Liver (tissue), 8 donors: ENCODE measurements at regions not wholly inside any gene's neighbourhood (a gene's known extent, or its start where the extent isn't known, plus 50 kb on each side); places are given as distances from the start of the nearest gene placed in this dataset.

Experiments
- DNase-seq: peaks from one replicate; pipeline ENCODE4 v3.0.0-alpha.2; 2017; ENCODE audit warnings: low spot score
- H3K27ac ChIP-seq, 2 donors: one replicate each; pipeline ENCODE4 v1.7.0; 2013; ENCODE audit warnings: inconsistent platforms in 2 of 2, low read length in 2 of 2, control low read depth in 1 of 2, low read depth in 1 of 2, mild to moderate bottlenecking in 1 of 2
- H3K27me3 ChIP-seq, 4 donors: one replicate each; pipeline versions ENCODE4 v1.6.1 to v1.7.0; 2013; ENCODE audit warnings: low read length in 3 of 4, inconsistent platforms in 1 of 4, mild to moderate bottlenecking in 1 of 4, moderate library complexity in 1 of 4; ENCODE audit not compliant: control insufficient read depth in 4 of 4, insufficient read depth in 4 of 4
- H3K36me3 ChIP-seq, 4 donors: one replicate each; pipeline versions ENCODE4 v1.6.1 to v1.7.0; 2013; ENCODE audit warnings: low read length in 3 of 4, mild to moderate bottlenecking in 3 of 4, low read depth in 1 of 4, moderate library complexity in 1 of 4; ENCODE audit not compliant: control insufficient read depth in 4 of 4, insufficient read depth in 3 of 4
- H3K4me1 ChIP-seq, 4 donors: one replicate each; pipeline versions ENCODE4 v1.6.1 to v1.7.0; 2013; ENCODE audit warnings: low read length in 3 of 4, mild to moderate bottlenecking in 3 of 4, moderate library complexity in 1 of 4; ENCODE audit not compliant: control insufficient read depth in 4 of 4, insufficient read depth in 4 of 4
- H3K4me3 ChIP-seq, 3 donors: one replicate each; pipeline versions ENCODE4 v1.6.1 to v1.7.0; 2013; ENCODE audit warnings: low read length in 3 of 3, control low read depth in 1 of 3, low read depth in 1 of 3, mild to moderate bottlenecking in 1 of 3
- H3K9ac ChIP-seq, 2 donors: one replicate each; pipeline ENCODE4 v1.7.0; 2013; ENCODE audit warnings: low read length in 2 of 2, mild to moderate bottlenecking in 2 of 2, moderate library complexity in 2 of 2, control low read depth in 1 of 2, low read depth in 1 of 2
- H3K9me3 ChIP-seq, 4 donors: one replicate each; pipeline versions ENCODE4 v1.6.1 to v1.7.0; 2013; ENCODE audit warnings: low read length in 3 of 4; ENCODE audit not compliant: control insufficient read depth in 4 of 4
- EGR1 ChIP-seq, 2 donors: IDR thresholded peaks; 2 replicates each; pipeline ENCODE4 v1.6.1; 2016 to 2018; ENCODE audit warnings: antibody characterized with exemption in 2 of 2, low read depth in 2 of 2
- FOXA1 ChIP-seq: IDR thresholded peaks from 2 replicates; pipeline ENCODE4 v1.6.1; 2016; ENCODE audit warnings: antibody characterized with exemption
- FOXA2 ChIP-seq: IDR thresholded peaks from 2 replicates; pipeline ENCODE4 v1.6.1; 2016; ENCODE audit warnings: antibody characterized with exemption
- GABPA ChIP-seq, 2 donors: IDR thresholded peaks in 1 of 2; conservative IDR thresholded peaks in 1 of 2; 2 replicates each; pipeline ENCODE4 v1.6.1; 2016; ENCODE audit warnings: antibody characterized with exemption in 2 of 2, mild to moderate bottlenecking in 1 of 2, moderate library complexity in 1 of 2
- HNF4A ChIP-seq, 2 donors: conservative IDR thresholded peaks; 2 replicates each; pipeline ENCODE4 v1.6.1; 2016; ENCODE audit warnings: antibody characterized with exemption in 2 of 2, mild to moderate bottlenecking in 2 of 2
- HNF4G ChIP-seq: IDR thresholded peaks from 2 replicates; pipeline ENCODE4 v1.6.1; 2016; ENCODE audit warnings: antibody characterized with exemption
- JUND ChIP-seq, 2 donors: IDR thresholded peaks; 2 replicates each; pipeline ENCODE4 v1.6.1; 2016; ENCODE audit warnings: antibody characterized with exemption in 2 of 2
- NR2F2 ChIP-seq: IDR thresholded peaks from 2 replicates; pipeline ENCODE4 v1.6.1; 2016; ENCODE audit warnings: antibody characterized with exemption
- RAD21 ChIP-seq, 2 donors: IDR thresholded peaks; 2 replicates each; pipeline ENCODE4 v1.6.1; 2016; ENCODE audit warnings: antibody characterized with exemption in 2 of 2, mild to moderate bottlenecking in 2 of 2
- RXRA ChIP-seq, 2 donors: IDR thresholded peaks; 2 replicates each; pipeline ENCODE4 v1.6.1; 2017 to 2018; ENCODE audit warnings: antibody characterized with exemption in 2 of 2, mild to moderate bottlenecking in 1 of 2
- SP1 ChIP-seq: IDR thresholded peaks from 2 replicates; pipeline ENCODE4 v1.6.1; 2018; ENCODE audit warnings: antibody characterized with exemption, mild to moderate bottlenecking
- YY1 ChIP-seq: IDR thresholded peaks from 2 replicates; pipeline ENCODE4 v1.6.1; 2016; ENCODE audit warnings: antibody characterized with exemption, mild to moderate bottlenecking
- whole genome bisulfite sequencing: extraction: QIAGEN DNeasy Blood & Tissue Kit; methylation state at CpG from one replicate; pipeline ENCODE4 v1.1.7; 2013; 5-methylcytosine and 5-hydroxymethylcytosine counted together
- TF ChIP-seq, protein P1 (sequence below): IDR thresholded peaks from 2 replicates; pipeline ENCODE4 v1.6.1; 2016; ENCODE audit warnings: antibody characterized with exemption, mild to moderate bottlenecking
- TF ChIP-seq, protein P2 (sequence below): IDR thresholded peaks from 2 replicates; pipeline ENCODE4 v1.6.1; 2016; ENCODE audit warnings: antibody characterized with exemption
- TF ChIP-seq, protein P3 (sequence below): fragments of 150-350 bp; IDR thresholded peaks from 2 replicates; pipeline ENCODE4 v1.5.1; 2017; ENCODE audit warnings: improper control_type of control experiment, low read depth, low read length; ENCODE audit not compliant: missing input control
- TF ChIP-seq, protein P4 (sequence below): IDR thresholded peaks from 2 replicates; pipeline ENCODE4 v1.6.1; 2016; ENCODE audit warnings: antibody characterized with exemption
- TF ChIP-seq, protein P5 (sequence below): IDR thresholded peaks from 2 replicates; pipeline ENCODE4 v1.6.1; 2016; ENCODE audit warnings: antibody characterized with exemption
- donor health status: healthy.
- donor health status: healthy.
- donor health status: healthy.
- donor health status: healthy.
- donor health status: healthy.

DNA sequence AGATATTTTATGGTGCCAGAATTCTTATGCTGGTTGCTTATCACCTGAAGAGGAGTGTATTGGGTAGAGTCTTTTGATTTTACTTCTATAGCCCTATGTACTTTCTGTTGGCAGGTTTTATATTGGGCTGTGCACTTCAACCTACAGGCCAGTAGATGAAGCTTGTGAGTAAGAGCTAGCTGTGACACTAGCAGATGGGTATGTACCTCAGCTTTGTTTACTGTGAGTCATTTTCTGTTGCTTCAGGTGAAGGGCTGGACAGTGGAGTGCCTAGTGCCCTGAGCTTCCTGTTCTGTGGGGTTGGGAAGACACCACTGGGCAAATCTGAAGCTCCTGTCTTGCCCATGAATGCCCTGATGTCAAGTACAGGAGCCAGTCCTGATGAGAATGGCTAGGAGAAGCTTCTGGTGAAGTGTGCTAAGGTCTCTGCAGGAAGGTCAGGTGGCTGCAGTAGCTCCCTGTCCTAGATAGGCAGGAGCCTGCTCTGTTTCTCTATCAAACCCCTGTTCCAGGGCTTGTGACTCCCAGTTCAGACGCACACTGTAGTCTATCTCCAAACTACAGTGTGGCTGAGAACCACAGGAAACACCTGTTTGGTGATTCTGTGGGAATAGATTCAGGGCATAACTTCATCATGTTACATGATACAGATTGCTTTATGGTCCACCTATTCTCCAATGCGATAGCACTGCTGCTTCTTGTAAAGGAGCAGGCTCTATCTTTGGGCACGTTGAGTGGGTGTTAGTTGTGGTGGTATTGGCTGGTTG lies 755.7 kb downstream of the KCNA4 start (continued):
- TF ChIP-seq, protein P1, sequence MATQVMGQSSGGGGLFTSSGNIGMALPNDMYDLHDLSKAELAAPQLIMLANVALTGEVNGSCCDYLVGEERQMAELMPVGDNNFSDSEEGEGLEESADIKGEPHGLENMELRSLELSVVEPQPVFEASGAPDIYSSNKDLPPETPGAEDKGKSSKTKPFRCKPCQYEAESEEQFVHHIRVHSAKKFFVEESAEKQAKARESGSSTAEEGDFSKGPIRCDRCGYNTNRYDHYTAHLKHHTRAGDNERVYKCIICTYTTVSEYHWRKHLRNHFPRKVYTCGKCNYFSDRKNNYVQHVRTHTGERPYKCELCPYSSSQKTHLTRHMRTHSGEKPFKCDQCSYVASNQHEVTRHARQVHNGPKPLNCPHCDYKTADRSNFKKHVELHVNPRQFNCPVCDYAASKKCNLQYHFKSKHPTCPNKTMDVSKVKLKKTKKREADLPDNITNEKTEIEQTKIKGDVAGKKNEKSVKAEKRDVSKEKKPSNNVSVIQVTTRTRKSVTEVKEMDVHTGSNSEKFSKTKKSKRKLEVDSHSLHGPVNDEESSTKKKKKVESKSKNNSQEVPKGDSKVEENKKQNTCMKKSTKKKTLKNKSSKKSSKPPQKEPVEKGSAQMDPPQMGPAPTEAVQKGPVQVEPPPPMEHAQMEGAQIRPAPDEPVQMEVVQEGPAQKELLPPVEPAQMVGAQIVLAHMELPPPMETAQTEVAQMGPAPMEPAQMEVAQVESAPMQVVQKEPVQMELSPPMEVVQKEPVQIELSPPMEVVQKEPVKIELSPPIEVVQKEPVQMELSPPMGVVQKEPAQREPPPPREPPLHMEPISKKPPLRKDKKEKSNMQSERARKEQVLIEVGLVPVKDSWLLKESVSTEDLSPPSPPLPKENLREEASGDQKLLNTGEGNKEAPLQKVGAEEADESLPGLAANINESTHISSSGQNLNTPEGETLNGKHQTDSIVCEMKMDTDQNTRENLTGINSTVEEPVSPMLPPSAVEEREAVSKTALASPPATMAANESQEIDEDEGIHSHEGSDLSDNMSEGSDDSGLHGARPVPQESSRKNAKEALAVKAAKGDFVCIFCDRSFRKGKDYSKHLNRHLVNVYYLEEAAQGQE: no peak

DNA sequence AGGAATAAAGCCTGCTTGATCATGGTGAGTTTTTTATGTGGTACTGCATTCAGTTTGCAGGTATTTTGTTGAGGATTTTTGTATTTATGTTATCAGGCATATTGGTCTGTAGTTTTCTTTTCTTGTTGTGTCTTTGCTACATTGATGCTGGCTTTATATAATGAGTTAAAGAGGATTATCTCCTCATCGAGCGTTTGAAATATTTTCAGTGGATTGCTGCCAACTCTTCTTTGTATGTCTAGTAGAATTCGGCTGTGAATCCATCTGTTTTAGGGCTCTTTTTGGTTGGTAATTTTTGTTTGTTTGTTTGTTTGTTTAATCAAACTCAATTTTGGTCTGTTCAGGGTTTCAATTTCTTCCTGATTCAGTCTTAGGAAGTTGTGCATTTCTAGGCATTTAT lies 758.4 kb downstream of the KCNA4 start:
- Histone ChIP-seq H3K9ac (no peak overlapping the region), H3K9me3 (no peaks in the 10 kb centered on the region), H3K36me3 (no peaks in the 10 kb centered on the region), H3K4me3 (no peak overlapping the region), H3K27me3 (no peaks in the 10 kb centered on the region), H3K27ac (no peak overlapping the region), H3K4me1 (peaks cover 0 to under 1% (median 0%) of the 10 kb centered on the region in 4 donors)
- 75% methylated on average over 3 of the region's 3 CpGs for whole genome bisulfite sequencing
- TF ChIP-seq FOXA2 (no peak), RXRA (IDR thresholded peaks at IDR 0.05) (no peak)
- TF ChIP-seq, protein P2, sequence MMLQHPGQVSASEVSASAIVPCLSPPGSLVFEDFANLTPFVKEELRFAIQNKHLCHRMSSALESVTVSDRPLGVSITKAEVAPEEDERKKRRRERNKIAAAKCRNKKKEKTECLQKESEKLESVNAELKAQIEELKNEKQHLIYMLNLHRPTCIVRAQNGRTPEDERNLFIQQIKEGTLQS: no peak
- DNase-seq: no peak

DNA sequence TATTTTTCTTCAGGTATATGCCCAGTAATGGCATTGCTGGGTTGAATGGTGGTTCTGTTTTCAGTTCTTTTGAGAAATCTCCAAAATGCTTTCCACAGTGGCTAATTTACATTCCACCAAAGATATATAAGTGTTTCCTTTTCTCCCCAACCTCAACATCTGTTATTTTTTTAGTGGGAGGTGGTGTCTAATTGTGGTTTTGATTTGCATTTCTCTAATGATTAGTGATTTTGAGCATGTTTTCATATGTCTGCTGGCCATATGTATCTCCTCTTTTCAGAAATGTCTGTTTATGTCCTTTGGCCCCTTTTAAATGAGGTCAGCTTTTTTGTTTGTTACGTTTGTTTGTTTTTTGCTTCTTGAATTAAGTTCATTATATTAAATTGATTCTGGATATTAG lies 760.2 kb downstream of the KCNA4 start:
- Histone ChIP-seq H3K9me3 (no peaks in the 10 kb centered on the region), H3K4me1 (no peaks in the 10 kb centered on the region), H3K4me3 (no peak overlapping the region), H3K27ac (no peak overlapping the region), H3K9ac (no peak overlapping the region), H3K36me3 (no peaks in the 10 kb centered on the region), H3K27me3 (no peaks in the 10 kb centered on the region)
- DNase-seq: no peak
- 0% methylated on average over 1 of the region's 1 CpG for WGBS
- TF ChIP-seq YY1: no peak
- TF ChIP-seq, protein P1: no peak
- no peak for TF ChIP-seq GABPA (IDR thresholded peaks at IDR 0.05 in 1 of 2, conservative IDR thresholded peaks at IDR 0.05 in 1 of 2)
- no peak for TF ChIP-seq EGR1 (IDR thresholded peaks at IDR 0.05; ENCODE audit: low read depth in 2 of 2)
- TF ChIP-seq HNF4G: no peak
- TF ChIP-seq, protein P3, sequence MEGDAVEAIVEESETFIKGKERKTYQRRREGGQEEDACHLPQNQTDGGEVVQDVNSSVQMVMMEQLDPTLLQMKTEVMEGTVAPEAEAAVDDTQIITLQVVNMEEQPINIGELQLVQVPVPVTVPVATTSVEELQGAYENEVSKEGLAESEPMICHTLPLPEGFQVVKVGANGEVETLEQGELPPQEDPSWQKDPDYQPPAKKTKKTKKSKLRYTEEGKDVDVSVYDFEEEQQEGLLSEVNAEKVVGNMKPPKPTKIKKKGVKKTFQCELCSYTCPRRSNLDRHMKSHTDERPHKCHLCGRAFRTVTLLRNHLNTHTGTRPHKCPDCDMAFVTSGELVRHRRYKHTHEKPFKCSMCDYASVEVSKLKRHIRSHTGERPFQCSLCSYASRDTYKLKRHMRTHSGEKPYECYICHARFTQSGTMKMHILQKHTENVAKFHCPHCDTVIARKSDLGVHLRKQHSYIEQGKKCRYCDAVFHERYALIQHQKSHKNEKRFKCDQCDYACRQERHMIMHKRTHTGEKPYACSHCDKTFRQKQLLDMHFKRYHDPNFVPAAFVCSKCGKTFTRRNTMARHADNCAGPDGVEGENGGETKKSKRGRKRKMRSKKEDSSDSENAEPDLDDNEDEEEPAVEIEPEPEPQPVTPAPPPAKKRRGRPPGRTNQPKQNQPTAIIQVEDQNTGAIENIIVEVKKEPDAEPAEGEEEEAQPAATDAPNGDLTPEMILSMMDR: no peak
- TF ChIP-seq NR2F2: no peak
- TF ChIP-seq, protein P4, sequence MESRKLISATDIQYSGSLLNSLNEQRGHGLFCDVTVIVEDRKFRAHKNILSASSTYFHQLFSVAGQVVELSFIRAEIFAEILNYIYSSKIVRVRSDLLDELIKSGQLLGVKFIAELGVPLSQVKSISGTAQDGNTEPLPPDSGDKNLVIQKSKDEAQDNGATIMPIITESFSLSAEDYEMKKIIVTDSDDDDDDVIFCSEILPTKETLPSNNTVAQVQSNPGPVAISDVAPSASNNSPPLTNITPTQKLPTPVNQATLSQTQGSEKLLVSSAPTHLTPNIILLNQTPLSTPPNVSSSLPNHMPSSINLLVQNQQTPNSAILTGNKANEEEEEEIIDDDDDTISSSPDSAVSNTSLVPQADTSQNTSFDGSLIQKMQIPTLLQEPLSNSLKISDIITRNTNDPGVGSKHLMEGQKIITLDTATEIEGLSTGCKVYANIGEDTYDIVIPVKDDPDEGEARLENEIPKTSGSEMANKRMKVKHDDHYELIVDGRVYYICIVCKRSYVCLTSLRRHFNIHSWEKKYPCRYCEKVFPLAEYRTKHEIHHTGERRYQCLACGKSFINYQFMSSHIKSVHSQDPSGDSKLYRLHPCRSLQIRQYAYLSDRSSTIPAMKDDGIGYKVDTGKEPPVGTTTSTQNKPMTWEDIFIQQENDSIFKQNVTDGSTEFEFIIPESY: no peak
- no peak for TF ChIP-seq JUND (IDR thresholded peaks at IDR 0.05)
- no peak for TF ChIP-seq HNF4A (conservative IDR thresholded peaks at IDR 0.05)
- TF ChIP-seq FOXA2: no peak
- TF ChIP-seq SP1: no peak
- TF ChIP-seq FOXA1: no peak
- TF ChIP-seq RAD21 (IDR thresholded peaks at IDR 0.05): no peak
- TF ChIP-seq, protein P2: no peak
- TF ChIP-seq, protein P5, sequence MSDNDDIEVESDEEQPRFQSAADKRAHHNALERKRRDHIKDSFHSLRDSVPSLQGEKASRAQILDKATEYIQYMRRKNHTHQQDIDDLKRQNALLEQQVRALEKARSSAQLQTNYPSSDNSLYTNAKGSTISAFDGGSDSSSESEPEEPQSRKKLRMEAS: no peak
